Gastrocnemius medialis (tissue), 4 donors: ENCODE measurements at regions not wholly inside any gene's neighbourhood (a gene's known extent, or its start where the extent isn't known, plus 50 kb on each side); places are given as distances from the start of the nearest gene placed in this dataset.

Source experiments
- CTCF ChIP-seq, 5 experiments: fragments of 450-650 bp in 3 of 5; fragments of 200-600 bp in 2 of 5; sonication (generic) in 2 of 5; IDR thresholded peaks in 4 of 5; conservative IDR thresholded peaks in 1 of 5; 1 replicate in 4 of 5; 2 replicates in 1 of 5; pipeline ENCODE4 v1.5.1; 2016 to 2019; ENCODE audit warnings: antibody characterized with exemption in 5 of 5, mild to moderate bottlenecking in 3 of 5, moderate library complexity in 3 of 5
- POLR2A ChIP-seq, 2 donors: fragments of 450-650 bp; IDR thresholded peaks; one replicate each; pipeline ENCODE4 v1.6.1; 2017; ENCODE audit warnings: antibody characterized with exemption in 2 of 2, mild to moderate bottlenecking in 2 of 2, moderate library complexity in 2 of 2

DNA sequence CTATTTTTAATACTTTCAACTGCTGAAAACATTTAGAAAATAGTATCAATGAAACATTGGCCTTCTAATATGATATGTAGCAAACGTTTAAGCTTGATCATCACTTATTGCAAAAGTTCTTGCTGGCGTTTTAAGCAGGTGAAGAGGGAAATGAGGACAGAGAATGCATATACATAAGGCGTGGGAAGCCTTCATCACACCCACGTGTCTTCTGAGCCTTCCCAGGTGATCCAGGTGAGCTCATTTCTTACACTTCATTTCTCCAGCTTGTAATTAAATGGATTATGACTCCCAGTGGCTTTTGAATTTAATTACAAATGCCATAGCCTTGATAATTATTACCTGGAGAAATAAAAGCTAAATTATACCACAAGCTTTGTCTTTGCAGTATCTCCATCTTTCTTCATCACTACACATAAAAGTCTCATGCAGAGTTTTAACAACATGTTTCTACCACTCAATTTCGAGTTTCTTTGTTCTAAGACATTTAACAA is 1973.8 kb downstream of the MRPL39 start:
- TF ChIP-seq CTCF (IDR thresholded peaks at IDR 0.05 in 4 of 5, conservative IDR thresholded peaks at IDR 0.05 in 1 of 5) (no peak), POLR2A (IDR thresholded peaks at IDR 0.05) (no peak)
